Thyroid gland (tissue), 4 donors: ENCODE measurements at regions not wholly inside any gene's neighbourhood (a gene's known extent, or its start where the extent isn't known, plus 50 kb on each side); places are given as distances from the start of the nearest gene placed in this dataset.

Experiments
- DNase-seq, 2 donors: peaks; one replicate each; pipeline ENCODE4 v3.0.0-alpha.2; 2019
- H3K27ac ChIP-seq, 3 donors: fragments of 200-600 bp; sonication (generic); 1 replicate in 2 of 3; 2 replicates in 1 of 3; pipeline ENCODE4 v1.5.1; 2016 to 2019; ENCODE audit warnings: mild to moderate bottlenecking in 1 of 3, moderate library complexity in 1 of 3
- H3K27me3 ChIP-seq: fragments of 200-600 bp; sonication (generic); one replicate; pipeline ENCODE4 v1.5.1; 2019
- H3K36me3 ChIP-seq, 2 donors: fragments of 200-600 bp; sonication (generic); one replicate each; pipeline ENCODE4 v1.5.1; 2016 to 2019
- H3K4me1 ChIP-seq, 2 donors: fragments of 200-600 bp; sonication (generic); one replicate each; pipeline ENCODE4 v1.5.1; 2017 to 2019
- H3K4me3 ChIP-seq, 3 donors: fragments of 200-600 bp; sonication (generic); replicated peaks in 1 of 3; 1 replicate in 2 of 3; 2 replicates in 1 of 3; pipeline ENCODE4 v1.5.1; 2016; ENCODE audit warnings: mild to moderate bottlenecking in 1 of 3
- H3K9me3 ChIP-seq: fragments of 200-600 bp; sonication (generic); one replicate; pipeline ENCODE4 v1.5.1; 2017
- CTCF ChIP-seq, 6 experiments: fragments of 200-600 bp in 3 of 6; fragments of 450-650 bp in 3 of 6; sonication (generic) in 3 of 6; IDR thresholded peaks; one replicate each; pipeline ENCODE4 v1.5.1; 2016 to 2019; ENCODE audit warnings: antibody characterized with exemption in 6 of 6, mild to moderate bottlenecking in 2 of 6, inconsistent platforms in 1 of 6, moderate library complexity in 1 of 6
- POLR2A ChIP-seq, 2 donors: fragments of 450-650 bp; IDR thresholded peaks; one replicate each; pipeline ENCODE4 v1.6.1; 2017; ENCODE audit warnings: antibody characterized with exemption in 2 of 2, mild to moderate bottlenecking in 2 of 2, moderate library complexity in 1 of 2
- WGBS, 2 donors: methylation state at CpG; one replicate each; pipeline ENCODE4 v1.1.5; 2017; 5-methylcytosine and 5-hydroxymethylcytosine counted together
- intact Hi-C: fragments of 100-400 bp; cut with DNase I; formaldehyde crosslinking; loops from one replicate; pipeline ENCODE4 v1.15.1; 2023

DNA sequence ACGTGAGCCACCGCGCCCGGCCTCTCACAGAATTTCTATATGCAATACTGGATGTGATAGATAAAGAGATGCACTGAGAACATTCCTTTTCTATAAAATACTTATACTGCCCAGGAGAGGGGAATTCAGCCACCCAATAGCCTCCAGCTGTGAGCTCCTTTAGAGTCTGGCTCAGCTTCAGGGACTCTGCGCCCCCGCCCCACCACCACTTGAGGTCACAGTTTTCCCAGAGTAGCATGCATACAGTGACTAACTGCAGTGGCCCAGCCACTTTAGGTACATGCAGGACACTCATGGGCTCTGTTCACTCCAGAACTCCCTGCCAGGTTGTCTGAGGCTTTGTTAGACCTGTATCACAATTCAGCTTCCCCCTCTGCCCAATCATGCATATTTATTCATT, 144.4 kb upstream of the TET2 start:
- intact Hi-C loops = no loop called here
- 88 to 96% methylated on average over 6 of the region's 6 CpGs for WGBS, 2 donors
- Histone ChIP-seq H3K4me3 (no peak overlapping the region), H3K4me1 (no peaks in the 10 kb centered on the region), H3K27me3 (no peaks in the 10 kb centered on the region), H3K27ac (no peak overlapping the region), H3K36me3 (no peaks in the 10 kb centered on the region), H3K9me3 (no peaks in the 10 kb centered on the region)
- DNase-seq = no peak
- TF ChIP-seq POLR2A (IDR thresholded peaks at IDR 0.05) = no peak
- TF ChIP-seq CTCF (IDR thresholded peaks at IDR 0.05) = no peak

GRCh38 chr4:105014234-105014633, 132.4 kb upstream of the TET2 start:
- no peak for DNase-seq
- no peaks in the 10 kb centered on the region for H3K4me1 ChIP-seq
- intact Hi-C loops = no loop called here
- no peak for TF ChIP-seq POLR2A (IDR thresholded peaks at IDR 0.05)
- no peak for TF ChIP-seq CTCF (IDR thresholded peaks at IDR 0.05)
- H3K27ac ChIP-seq = no peak overlapping the region
- H3K9me3 ChIP-seq = no peaks in the 10 kb centered on the region
- H3K4me3 ChIP-seq = no peak overlapping the region
- H3K27me3 ChIP-seq = no peaks in the 10 kb centered on the region
- no peaks in the 10 kb centered on the region for H3K36me3 ChIP-seq

DNA sequence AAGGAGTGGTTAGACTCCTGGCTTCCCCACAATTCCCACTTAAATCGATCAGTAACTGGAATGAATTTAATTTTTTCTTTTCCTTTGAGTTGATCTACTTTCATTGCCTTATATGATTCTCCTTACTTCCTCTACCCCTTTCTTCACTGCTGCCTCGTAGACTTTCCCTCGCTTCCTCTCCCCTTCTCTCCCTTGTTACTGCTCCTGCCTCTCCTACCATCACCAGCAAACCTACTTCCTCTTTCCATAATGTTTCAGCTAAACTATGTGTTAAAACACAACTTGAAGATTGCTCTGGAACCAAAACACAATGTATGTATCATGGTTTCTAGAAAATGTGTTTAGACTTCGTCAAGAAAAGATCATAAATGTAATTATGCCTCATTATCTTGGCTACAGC, 132.0 kb upstream of the TET2 start:
- Histone ChIP-seq H3K9me3 (no peaks in the 10 kb centered on the region), H3K4me1 (no peaks in the 10 kb centered on the region), H3K27ac (no peak overlapping the region), H3K4me3 (no peak overlapping the region), H3K36me3 (no peaks in the 10 kb centered on the region), H3K27me3 (no peaks in the 10 kb centered on the region)
- no peak for DNase-seq
- TF ChIP-seq CTCF (IDR thresholded peaks at IDR 0.05) (no peak), POLR2A (IDR thresholded peaks at IDR 0.05) (no peak)
- intact Hi-C loops = no loop called here
- WGBS, 2 donors = 74 to 77% methylated on average over 4 of the region's 4 CpGs

DNA sequence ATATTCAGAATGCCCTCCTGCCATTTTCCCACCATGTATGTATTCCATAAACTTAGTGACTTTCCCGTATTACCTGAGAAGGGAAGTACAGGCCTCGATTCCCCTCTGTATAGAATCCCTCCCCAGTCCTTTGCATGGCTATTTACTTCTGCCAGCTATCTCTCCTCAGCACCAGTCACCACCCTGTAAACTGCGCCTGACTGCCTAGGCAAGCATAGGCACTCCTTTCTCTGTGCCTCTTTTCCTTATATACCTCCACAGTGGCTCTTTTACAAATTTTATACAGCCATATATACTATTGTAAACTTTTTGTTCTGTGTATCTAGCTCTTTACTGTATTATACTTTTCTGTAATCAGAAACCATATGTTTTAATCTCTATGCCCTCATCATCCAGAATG, 130.9 kb upstream of the TET2 start:
- H3K4me3 ChIP-seq = no peak overlapping the region
- H3K4me1 ChIP-seq = no peaks in the 10 kb centered on the region
- intact Hi-C loops = no loop called here
- no peak for DNase-seq
- H3K27ac ChIP-seq = no peak overlapping the region
- no peaks in the 10 kb centered on the region for H3K27me3 ChIP-seq
- H3K9me3 ChIP-seq = no peaks in the 10 kb centered on the region
- no peaks in the 10 kb centered on the region for H3K36me3 ChIP-seq
- TF ChIP-seq POLR2A (IDR thresholded peaks at IDR 0.05) = no peak
- no peak for TF ChIP-seq CTCF (IDR thresholded peaks at IDR 0.05)
- WGBS, 2 donors = 91 to 93% methylated on average over 3 of the region's 3 CpGs

DNA sequence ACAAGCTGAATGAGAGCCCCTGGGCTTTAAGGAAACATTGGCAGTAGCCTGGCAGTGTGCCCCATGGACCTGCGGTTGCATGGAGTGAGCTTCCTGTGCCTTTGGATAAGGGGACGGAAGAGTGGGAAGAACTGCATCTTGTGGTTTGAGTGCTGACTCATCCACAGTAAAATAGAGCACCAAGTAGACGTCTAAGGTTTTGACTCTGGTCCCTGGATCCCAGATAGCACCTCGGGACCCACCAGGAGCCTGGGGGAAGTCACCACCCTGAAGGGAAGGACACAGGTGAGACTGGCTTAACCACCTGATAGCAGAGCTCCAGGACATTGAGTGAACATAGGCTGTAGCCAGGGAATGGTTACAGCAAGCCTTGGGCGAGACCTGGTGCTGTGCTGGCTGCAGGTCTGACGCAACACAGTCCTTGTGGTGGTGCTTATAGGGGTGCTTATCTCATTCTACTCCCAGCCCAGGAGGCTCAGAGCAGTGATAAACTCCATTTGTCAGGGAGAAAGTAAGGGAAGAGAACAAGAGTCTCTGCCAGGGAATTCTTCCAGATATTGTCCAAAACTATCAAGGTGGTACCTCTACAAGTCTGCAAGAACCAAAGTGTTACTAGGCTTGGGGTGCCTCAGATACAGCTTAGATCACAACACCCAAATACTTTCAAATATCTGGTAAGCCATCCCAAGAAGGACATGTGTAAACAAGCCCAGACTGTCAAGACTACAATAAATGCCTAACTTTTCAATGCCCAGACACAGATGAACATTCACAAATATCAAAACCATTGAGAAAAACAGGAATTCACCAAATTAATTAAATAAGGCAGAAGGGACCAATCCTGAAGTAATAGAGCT, 123.6 kb upstream of the TET2 start:
- WGBS, 2 donors = 77 to 79% methylated on average over 6 of the region's 6 CpGs
- H3K27ac ChIP-seq = no peak overlapping the region

More for the DNA sequence above, 123.6 kb upstream of the TET2 start:
- no peaks in the 10 kb centered on the region for H3K27me3 ChIP-seq
- DNase-seq = no peak
- H3K9me3 ChIP-seq = no peaks in the 10 kb centered on the region
- no peaks in the 10 kb centered on the region for H3K36me3 ChIP-seq
- intact Hi-C loops = no loop called here
- TF ChIP-seq CTCF (IDR thresholded peaks at IDR 0.05) = no peak
- no peak for TF ChIP-seq POLR2A (IDR thresholded peaks at IDR 0.05)
- no peak overlapping the region for H3K4me3 ChIP-seq
- H3K4me1 ChIP-seq = no peaks in the 10 kb centered on the region
